Inferior parietal cortex (tissue), 1 donor: ENCODE measurements at regions not wholly inside any gene's neighbourhood (a gene's known extent, or its start where the extent isn't known, plus 50 kb on each side); places are given as distances from the start of the nearest gene placed in this dataset.
"Not testable (repeated sequence)": the region's sequence is repeated elsewhere in the genome, so short reads cannot be mapped to it uniquely, and the experiment has no call there.

ENCODE experiments used
- DNase-seq: peaks from one replicate; pipeline ENCODE4 v3.0.0-alpha.2; 2016; ENCODE audit errors: extremely low spot score

DNA sequence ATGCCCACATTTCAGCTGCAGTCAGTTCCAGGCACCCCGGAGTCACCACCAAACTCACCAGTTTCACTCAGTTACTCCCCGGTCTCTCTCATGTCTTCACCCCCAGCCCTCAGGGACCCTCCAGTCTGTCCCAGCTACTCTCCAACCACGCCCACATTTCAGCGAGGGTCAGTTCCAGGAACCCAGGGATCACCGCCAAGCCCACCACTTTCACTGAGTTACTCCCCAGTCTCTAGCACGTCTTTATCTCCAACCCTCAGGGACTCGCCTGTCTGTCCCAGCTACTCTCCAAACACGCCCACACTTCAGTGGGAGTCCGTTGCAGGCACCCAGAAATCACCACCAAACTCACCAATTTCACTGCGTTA is 337.5 kb downstream of the CWH43 start:
- not testable (repeated sequence) for DNase-seq
